Head of caudate nucleus (tissue), 42 donors: ENCODE measurements at regions not wholly inside any gene's neighbourhood (a gene's known extent, or its start where the extent isn't known, plus 50 kb on each side); places are given as distances from the start of the nearest gene placed in this dataset.
A peak's percentile ranks its signal among the peaks of the same experiment; 100 is the strongest.
"Not testable (repeated sequence)": the region's sequence is repeated elsewhere in the genome, so short reads cannot be mapped to it uniquely, and the experiment has no call there.

Experiments used
- DNase-seq, 42 donors: peaks; one replicate each; pipeline versions ENCODE4 v3.0.0 to v3.0.0-alpha.2; 2020 to 2021; ENCODE audit warnings: mixed read lengths in 7 of 42
- intact Hi-C: fragments of 100-400 bp; cut with DNase I; formaldehyde crosslinking; loops from one replicate; pipeline ENCODE4 v1.15.0; 2022

DNA sequence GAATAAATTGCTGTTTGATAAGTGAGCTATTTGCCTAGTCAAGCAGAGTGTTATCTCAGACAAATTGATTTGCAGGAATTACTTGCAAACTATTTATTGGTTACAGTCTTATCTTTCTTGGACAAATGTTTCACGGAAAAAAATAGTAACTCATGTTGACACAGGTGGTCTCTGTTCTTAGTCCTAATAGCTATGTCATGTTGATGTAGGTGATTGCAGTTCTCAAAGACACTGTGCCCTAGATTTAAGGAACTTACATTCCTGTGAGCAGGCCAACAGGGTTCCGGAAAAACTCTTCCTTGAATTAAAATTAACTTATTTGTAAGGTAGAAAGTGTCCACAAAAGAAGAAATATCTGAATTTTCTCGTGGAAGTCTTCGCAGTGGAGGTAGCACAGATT lies 109.6 kb upstream of the SLCO6A1 start:
- intact Hi-C loops, result no loop called here
- no peak for DNase-seq

GRCh38 chr5:102611312-102611711 lies 112.5 kb upstream of the SLCO6A1 start:
- intact Hi-C loops, result no loop called here
- no peak for DNase-seq

- no peak for DNase-seq
- intact Hi-C loops, result no loop called here
Observed at GRCh38 chr5:102613661-102614060, 114.9 kb upstream of the SLCO6A1 start.

DNA sequence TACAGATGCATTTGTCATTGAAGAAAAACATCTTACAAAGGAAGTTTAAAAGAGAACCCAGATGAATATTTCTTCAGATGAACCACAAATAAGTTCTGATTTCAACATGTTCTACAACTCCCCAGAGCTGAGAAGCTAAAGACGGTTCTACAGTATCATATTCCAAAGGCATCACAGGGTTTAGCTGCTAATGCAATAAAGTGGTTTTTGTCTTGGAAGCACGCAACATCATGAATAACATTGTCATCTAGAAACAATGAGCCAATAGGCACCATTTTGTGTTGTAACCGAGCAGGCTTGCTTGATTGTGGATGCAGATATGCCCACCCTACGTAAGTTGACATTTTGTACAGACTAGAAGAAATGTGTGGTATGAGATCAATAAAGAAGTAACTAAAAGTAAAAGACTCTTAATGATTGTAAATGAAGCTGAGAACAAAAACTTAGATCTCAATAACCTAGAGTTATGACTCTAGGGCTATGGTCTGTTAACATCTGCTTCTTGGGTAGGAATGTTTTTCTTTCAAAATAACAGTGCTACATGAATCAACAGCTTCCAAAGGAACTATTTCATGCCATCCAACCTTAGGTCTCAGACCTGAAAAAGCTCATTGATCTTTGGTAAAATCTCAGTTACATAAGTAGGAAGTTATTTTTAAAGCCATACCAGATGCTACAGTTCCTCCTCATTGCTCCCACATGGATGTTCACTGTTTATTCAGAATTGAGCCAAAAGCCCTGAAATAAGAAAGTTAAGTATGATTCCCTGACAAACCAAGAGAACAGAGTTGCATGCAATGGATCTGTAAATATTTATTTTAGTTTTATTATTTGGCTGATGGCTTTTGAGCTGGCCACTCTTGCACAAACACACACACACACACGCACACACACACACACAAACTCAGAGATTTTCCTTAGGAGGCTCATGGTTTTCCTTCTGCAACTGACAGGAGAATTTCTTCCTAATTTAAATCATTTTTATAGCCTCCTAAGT lies 118.7 kb upstream of the SLCO6A1 start:
- DNase-seq, result no peak
- intact Hi-C loops, result no loop called here

DNA sequence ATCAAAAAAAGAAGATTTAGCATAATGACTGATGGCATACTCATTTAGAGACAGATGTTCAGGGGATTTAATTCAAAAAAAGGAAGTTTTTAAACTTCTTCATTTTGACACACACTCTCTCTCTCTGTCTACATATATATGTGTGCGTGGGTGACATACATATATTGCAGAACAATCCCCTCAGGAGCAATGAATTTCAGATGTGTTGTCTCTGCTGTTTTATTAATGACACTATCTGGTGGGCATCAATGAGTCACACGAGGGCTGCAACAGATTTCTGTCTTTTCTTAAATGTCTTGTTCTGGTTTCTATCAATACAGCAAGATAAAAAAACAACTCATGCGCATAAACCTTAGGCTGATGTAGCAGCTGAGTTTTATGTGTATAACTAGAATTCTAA lies 123.5 kb upstream of the SLCO6A1 start:
- DNase-seq, result no peak
- intact Hi-C loops, result no loop called here

GRCh38 chr5:102623329-102624065 lies 124.7 kb upstream of the SLCO6A1 start:
- DNase-seq, result no peak
- intact Hi-C loops, result no loop called here

- DNase-seq, result no peak
Observed at GRCh38 chr5:102624405-102624804, 125.6 kb upstream of the SLCO6A1 start.

DNA sequence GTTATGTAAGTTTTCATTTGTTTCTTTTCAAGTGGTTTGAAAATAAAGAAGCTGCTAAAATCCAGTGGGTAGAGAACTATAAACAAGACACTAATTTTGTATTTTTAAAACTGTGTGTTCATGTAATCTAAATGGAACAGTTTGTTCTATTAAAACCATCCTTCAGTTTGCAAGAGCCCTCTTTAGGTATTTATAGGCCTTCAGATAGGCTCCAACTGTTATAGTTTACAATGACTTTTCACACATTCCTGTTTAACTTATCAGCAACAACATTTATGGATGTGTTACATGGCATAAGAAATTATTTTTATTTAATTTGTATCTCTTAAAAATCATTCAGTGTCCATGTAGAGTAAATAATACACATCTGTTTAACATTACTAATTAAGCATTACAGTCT lies 126.7 kb upstream of the SLCO6A1 start:
- intact Hi-C loops, result no loop called here
- no peak for DNase-seq

More at GRCh38 chr5:102624405-102624804, 125.6 kb upstream of the SLCO6A1 start:
- intact Hi-C loops, result no loop called here

DNA sequence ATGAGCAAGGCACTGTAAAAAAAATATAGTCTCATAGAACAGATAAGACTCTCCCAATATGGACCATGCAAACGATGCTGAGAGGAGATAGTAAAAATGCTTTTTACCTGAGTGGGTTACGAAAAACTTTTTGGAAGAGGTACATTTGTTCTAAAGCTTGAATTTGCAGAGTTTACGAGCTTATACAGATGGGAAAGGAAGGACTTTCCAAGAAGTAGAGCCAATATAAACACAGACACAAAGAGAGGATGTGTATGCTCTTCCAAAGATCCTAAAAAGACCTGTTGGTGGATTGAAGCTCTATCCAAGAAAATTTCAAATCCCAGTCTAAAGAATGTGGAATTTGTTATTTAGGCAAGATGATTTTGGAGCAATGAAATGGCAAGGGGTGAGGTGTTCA lies 127.1 kb upstream of the SLCO6A1 start:
- no peak for DNase-seq
- intact Hi-C loops, result no loop called here

GRCh38 chr5:102627315-102627714 lies 127.8 kb upstream of the PAM start:
- intact Hi-C loops, result no loop called here
- DNase-seq, result no peak

- intact Hi-C loops, result no loop called here
- DNase-seq, result peak in 1 of 42 donors; percentile 8
Observed at GRCh38 chr5:102628441-102629175, 126.5 kb upstream of the PAM start.

DNA sequence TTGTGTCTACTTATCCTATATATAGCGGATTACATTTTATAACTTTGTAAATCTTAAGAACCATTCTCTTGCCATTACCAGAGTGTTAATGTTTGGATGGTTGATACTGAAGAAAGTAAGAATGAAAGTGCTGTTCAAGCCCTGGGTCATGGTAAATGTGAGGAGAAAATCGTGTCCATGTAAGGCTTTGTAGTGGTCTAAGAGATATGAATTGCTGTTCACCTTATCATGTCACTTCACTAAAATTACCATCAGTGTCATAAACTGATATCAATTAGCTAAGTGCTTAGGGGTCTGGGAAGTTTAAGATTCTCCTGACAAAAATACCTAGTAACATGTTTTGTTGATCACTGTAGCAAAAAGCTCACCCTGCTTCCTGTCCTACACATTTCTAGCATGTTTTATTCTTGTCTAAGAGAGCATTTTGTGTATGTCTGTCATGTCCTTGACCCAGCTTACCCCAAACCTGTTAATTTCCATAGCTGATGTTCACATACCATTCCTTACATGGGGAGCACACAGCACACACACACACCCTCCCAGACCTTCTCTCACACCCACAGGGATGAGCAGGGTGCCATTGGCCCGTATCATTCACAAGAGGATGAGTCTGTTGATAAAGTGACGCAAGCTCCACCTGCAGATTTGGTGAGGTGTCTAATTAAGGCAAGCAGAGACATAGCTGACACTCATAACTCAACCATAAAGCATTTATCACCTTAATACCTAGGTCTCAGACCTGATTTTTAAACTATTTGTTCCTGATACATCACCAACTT lies 125.1 kb upstream of the PAM start:
- intact Hi-C loops, result no loop called here
- no peak for DNase-seq

DNA sequence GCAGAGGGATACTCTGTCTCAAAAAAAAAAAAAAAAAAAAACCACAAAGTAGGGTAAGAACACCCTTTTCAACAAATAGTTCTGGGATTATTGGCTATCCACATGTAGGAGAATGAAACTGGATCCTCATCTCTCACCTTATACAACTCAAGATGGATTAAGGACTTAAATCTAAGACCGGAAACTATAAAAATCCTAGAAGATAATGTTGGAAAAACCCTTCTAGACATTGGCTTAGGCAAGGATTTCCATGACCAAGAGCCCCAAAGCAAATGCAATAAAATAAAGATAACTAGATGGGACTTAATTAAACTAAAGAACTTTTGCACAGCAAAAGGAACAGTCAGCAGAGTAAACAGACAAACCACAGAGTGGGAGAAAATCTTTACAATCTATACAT lies 119.7 kb upstream of the PAM start:
- intact Hi-C loops, DNase-seq: not testable (repeated sequence)

- intact Hi-C loops, result no loop called here
- no peak for DNase-seq
Observed at GRCh38 chr5:102638316-102638715, 116.8 kb upstream of the PAM start.

DNA sequence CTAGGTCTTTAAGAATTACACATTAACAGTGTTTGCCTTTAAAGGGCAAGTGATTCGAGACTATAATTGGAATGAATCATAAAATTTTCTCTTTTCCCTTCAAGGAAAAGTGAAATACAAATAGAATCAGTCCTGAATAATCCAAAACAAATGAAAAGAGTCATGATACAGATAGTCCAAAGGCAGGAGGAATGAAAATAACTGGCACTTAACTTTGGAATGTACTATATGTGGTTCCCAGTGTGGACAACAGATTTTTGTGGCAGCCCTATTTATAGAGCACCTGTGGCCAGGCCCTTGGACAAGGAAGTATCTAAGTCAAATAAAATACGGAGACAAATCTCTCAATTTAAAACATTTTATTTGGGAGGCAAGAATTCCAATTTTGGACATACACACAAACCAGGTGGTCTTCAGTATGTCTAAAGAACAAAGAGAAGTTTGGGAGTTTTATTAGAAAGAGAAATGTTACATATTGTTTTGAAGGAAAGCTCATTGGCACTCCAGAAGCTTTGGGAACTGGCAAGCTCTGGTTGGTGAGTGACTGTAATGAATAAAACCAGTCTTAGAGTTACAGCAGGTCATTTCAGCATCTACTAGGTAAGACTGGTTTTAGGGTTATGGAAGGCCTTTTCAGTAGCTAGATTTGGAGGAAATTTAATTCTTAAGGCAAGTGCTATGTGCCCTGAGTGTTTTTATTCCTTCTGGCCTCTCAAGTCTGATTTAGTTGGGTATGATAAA lies 116.0 kb upstream of the PAM start:
- DNase-seq, result no peak
- intact Hi-C loops, result no loop called here

- intact Hi-C loops, result no loop called here
- DNase-seq, result no peak
Observed at GRCh38 chr5:102649731-102650130, 105.4 kb upstream of the PAM start.

- no peak for DNase-seq
- intact Hi-C loops, result no loop called here
Observed at GRCh38 chr5:102651466-102651865, 103.6 kb upstream of the PAM start.
